Parathyroid adenoma (tissue), 2 donors: ENCODE measurements at regions not wholly inside any gene's neighbourhood (a gene's known extent, or its start where the extent isn't known, plus 50 kb on each side); places are given as distances from the start of the nearest gene placed in this dataset.

ENCODE experiments used
- H2AFZ ChIP-seq: fragments of 300-600 bp; sonication (generic); one replicate; pipeline ENCODE4 v1.7.0; 2017; ENCODE audit warnings: antibody characterized with exemption, mild to moderate bottlenecking
- H3K27ac ChIP-seq: fragments of 300-600 bp; sonication (generic); one replicate; pipeline ENCODE4 v1.7.0; 2017
- H3K27me3 ChIP-seq: fragments of 300-600 bp; sonication (generic); one replicate; pipeline ENCODE4 v1.7.0; 2017; ENCODE audit warnings: low read length; ENCODE audit not compliant: control insufficient read depth, insufficient read depth
- H3K36me3 ChIP-seq: fragments of 300-600 bp; sonication (generic); one replicate; pipeline ENCODE4 v1.7.0; 2017; ENCODE audit warnings: low read length; ENCODE audit not compliant: control insufficient read depth, insufficient read depth
- H3K4me1 ChIP-seq: fragments of 300-600 bp; sonication (generic); one replicate; pipeline ENCODE4 v1.7.0; 2017; ENCODE audit warnings: control low read depth
- H3K4me2 ChIP-seq: fragments of 300-600 bp; sonication (generic); one replicate; pipeline ENCODE4 v1.7.0; 2017; ENCODE audit warnings: low read length
- H3K4me3 ChIP-seq: fragments of 300-600 bp; sonication (generic); one replicate; pipeline ENCODE4 v1.7.0; 2017; ENCODE audit warnings: low read depth, low read length
- H3K79me2 ChIP-seq: fragments of 300-600 bp; sonication (generic); one replicate; pipeline ENCODE4 v1.7.0; 2017; ENCODE audit warnings: control low read depth
- H3K9ac ChIP-seq: fragments of 300-600 bp; sonication (generic); one replicate; pipeline ENCODE4 v1.7.0; 2017; ENCODE audit warnings: mild to moderate bottlenecking
- H3K9me3 ChIP-seq: fragments of 300-600 bp; sonication (generic); one replicate; pipeline ENCODE4 v1.7.0; 2017; ENCODE audit warnings: low read length; ENCODE audit not compliant: control insufficient read depth
- TF ChIP-seq, protein P1 (sequence below): fragments of 300-600 bp; sonication (generic); IDR thresholded peaks from one replicate; pipeline ENCODE4 v1.7.0; 2017; ENCODE audit warnings: antibody characterized with exemption, mild to moderate bottlenecking
- donor health status: primary hyperparathyroidism.

- Histone ChIP-seq H3K27me3 (no peaks in the 10 kb centered on the region), H3K4me1 (no peaks in the 10 kb centered on the region), H3K4me2 (no peak overlapping the region), H2AFZ (no peak overlapping the region), H3K4me3 (no peak overlapping the region), H3K27ac (no peak overlapping the region), H3K9me3 (no peaks in the 10 kb centered on the region), H3K79me2 (no peaks in the 10 kb centered on the region), H3K36me3 (no peaks in the 10 kb centered on the region), H3K9ac (no peak overlapping the region)
- TF ChIP-seq, protein P1, sequence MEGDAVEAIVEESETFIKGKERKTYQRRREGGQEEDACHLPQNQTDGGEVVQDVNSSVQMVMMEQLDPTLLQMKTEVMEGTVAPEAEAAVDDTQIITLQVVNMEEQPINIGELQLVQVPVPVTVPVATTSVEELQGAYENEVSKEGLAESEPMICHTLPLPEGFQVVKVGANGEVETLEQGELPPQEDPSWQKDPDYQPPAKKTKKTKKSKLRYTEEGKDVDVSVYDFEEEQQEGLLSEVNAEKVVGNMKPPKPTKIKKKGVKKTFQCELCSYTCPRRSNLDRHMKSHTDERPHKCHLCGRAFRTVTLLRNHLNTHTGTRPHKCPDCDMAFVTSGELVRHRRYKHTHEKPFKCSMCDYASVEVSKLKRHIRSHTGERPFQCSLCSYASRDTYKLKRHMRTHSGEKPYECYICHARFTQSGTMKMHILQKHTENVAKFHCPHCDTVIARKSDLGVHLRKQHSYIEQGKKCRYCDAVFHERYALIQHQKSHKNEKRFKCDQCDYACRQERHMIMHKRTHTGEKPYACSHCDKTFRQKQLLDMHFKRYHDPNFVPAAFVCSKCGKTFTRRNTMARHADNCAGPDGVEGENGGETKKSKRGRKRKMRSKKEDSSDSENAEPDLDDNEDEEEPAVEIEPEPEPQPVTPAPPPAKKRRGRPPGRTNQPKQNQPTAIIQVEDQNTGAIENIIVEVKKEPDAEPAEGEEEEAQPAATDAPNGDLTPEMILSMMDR = no peak
Measured at GRCh38 chr10:106309376-106309775, 855.1 kb downstream of the SORCS1 start.

DNA sequence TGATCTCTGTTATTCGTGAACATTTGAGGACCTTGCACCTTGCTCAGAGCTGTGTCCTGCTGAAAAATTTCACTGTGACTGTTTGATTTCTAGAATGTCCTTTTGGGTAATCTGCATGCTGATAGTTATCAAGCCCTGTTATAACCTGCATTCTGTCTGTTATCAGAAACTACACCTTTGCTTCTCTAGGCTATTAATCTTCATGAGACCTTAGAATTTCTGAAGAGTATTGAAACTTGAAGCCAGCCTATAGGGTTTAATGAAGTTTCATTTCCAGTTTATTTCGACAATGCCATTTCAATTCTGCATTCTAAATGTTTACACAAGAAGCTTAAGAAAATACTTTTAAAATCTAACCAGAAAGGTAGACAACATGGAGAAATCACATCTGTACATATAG lies 856.2 kb downstream of the SORCS1 start:
- H3K27ac ChIP-seq = no peak overlapping the region
- no peaks in the 10 kb centered on the region for H3K27me3 ChIP-seq
- H3K9me3 ChIP-seq = no peaks in the 10 kb centered on the region
- H3K9ac ChIP-seq = no peak overlapping the region
- H2AFZ ChIP-seq = no peak overlapping the region
- no peak overlapping the region for H3K4me3 ChIP-seq
- H3K36me3 ChIP-seq = no peaks in the 10 kb centered on the region
- TF ChIP-seq, protein P1 = no peak
- no peaks in the 10 kb centered on the region for H3K4me1 ChIP-seq
- H3K4me2 ChIP-seq = no peak overlapping the region
- H3K79me2 ChIP-seq = no peaks in the 10 kb centered on the region

GRCh38 chr10:106304056-106304455 lies 860.5 kb downstream of the SORCS1 start:
- no peak overlapping the region for H3K27ac ChIP-seq
- no peaks in the 10 kb centered on the region for H3K36me3 ChIP-seq
- H3K27me3 ChIP-seq = no peaks in the 10 kb centered on the region
- H3K79me2 ChIP-seq = no peaks in the 10 kb centered on the region
- H3K9ac ChIP-seq = no peak overlapping the region
- TF ChIP-seq, protein P1 = no peak
- H2AFZ ChIP-seq = no peak overlapping the region
- no peak overlapping the region for H3K4me3 ChIP-seq
- no peaks in the 10 kb centered on the region for H3K4me1 ChIP-seq
- H3K4me2 ChIP-seq = no peak overlapping the region
- no peaks in the 10 kb centered on the region for H3K9me3 ChIP-seq

DNA sequence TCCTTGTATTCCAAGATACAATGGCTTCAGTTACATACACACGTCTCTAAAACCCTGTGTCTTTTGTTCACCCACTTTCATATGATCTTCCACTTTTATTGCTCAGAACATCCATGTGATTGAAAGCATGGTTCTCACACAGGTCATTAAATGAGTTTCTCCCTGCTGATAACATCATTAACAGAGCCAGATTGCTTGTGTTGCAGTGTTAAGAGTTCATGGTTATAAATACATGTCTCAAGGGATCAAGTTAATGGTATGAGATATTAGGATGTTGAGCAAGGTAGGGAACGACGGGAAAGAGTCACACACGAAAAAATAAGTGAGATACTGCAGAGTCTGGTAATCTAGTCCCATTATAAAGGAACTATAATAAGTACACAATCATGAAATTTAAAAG lies 861.5 kb downstream of the SORCS1 start:
- H3K4me3 ChIP-seq = no peak overlapping the region
- no peak overlapping the region for H3K27ac ChIP-seq
- H3K79me2 ChIP-seq = no peaks in the 10 kb centered on the region
- no peaks in the 10 kb centered on the region for H3K27me3 ChIP-seq
- H3K9ac ChIP-seq = no peak overlapping the region
- H3K4me1 ChIP-seq = no peaks in the 10 kb centered on the region
- no peak overlapping the region for H3K4me2 ChIP-seq
- H3K36me3 ChIP-seq = no peaks in the 10 kb centered on the region
- no peak overlapping the region for H2AFZ ChIP-seq
- no peaks in the 10 kb centered on the region for H3K9me3 ChIP-seq
- TF ChIP-seq, protein P1 = no peak

GRCh38 chr10:106301146-106301545 lies 863.4 kb downstream of the SORCS1 start:
- TF ChIP-seq, protein P1 = no peak
- Histone ChIP-seq H2AFZ (no peak overlapping the region), H3K9me3 (no peaks in the 10 kb centered on the region), H3K36me3 (no peaks in the 10 kb centered on the region), H3K27ac (no peak overlapping the region), H3K9ac (no peak overlapping the region), H3K4me1 (no peaks in the 10 kb centered on the region), H3K27me3 (no peaks in the 10 kb centered on the region), H3K4me2 (no peak overlapping the region), H3K79me2 (no peaks in the 10 kb centered on the region), H3K4me3 (no peak overlapping the region)
